Fibroblast of pulmonary artery (primary cell): ENCODE measurements at regions not wholly inside any gene's neighbourhood (a gene's known extent, or its start where the extent isn't known, plus 50 kb on each side); places are given as distances from the start of the nearest gene placed in this dataset.

Experiments
- DNase-seq: peaks from one replicate; pipeline ENCODE4 v3.0.0-alpha.2; 2010; ENCODE audit warnings: low read depth
- H3K4me3 ChIP-seq: replicated peaks from 2 replicates; pipeline ENCODE4 v1.5.1; 2011; ENCODE audit warnings: low read depth, mild to moderate bottlenecking, control low read depth, low read length, moderate library complexity
- CTCF ChIP-seq: IDR thresholded peaks from 2 replicates; pipeline ENCODE4 v1.5.1; 2011; ENCODE audit warnings: mild to moderate bottlenecking, control low read depth, low read length, inconsistent platforms; ENCODE audit errors: missing control alignments

- TF ChIP-seq CTCF = no peak
- no peak for DNase-seq
- no peak overlapping the region for H3K4me3 ChIP-seq
These were observed 294.0 kb upstream of the CDH20 start for GRCh38 chr18:61039251-61039650.

DNA sequence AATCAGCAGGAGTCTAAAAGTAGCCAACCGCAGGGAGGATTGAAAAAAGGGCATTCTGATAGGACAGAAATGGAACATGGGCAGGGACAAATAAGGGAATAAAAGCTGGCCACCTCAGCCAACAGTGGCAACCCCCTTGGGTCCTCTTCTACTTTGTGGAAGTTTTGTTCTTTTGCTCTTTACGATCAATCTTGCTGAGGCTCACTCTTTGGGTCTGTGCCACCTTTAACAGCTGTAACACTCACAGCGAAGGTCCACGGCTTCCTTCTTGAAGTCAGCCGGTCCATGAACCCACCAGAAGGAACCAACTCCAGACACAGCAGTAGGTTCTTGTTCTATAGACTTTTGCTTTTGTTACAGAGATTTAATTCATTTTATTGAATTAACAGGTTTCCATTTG lies 285.4 kb upstream of the CDH20 start:
- DNase-seq = no peak
- H3K4me3 ChIP-seq = no peak overlapping the region
- TF ChIP-seq CTCF = no peak

GRCh38 chr18:61057443-61057842 lies 275.8 kb upstream of the CDH20 start:
- H3K4me3 ChIP-seq = no peak overlapping the region
- TF ChIP-seq CTCF = no peak
- DNase-seq = no peak

GRCh38 chr18:61062258-61062657 lies 271.0 kb upstream of the CDH20 start:
- no peak overlapping the region for H3K4me3 ChIP-seq
- no peak for DNase-seq
- no peak for TF ChIP-seq CTCF

DNA sequence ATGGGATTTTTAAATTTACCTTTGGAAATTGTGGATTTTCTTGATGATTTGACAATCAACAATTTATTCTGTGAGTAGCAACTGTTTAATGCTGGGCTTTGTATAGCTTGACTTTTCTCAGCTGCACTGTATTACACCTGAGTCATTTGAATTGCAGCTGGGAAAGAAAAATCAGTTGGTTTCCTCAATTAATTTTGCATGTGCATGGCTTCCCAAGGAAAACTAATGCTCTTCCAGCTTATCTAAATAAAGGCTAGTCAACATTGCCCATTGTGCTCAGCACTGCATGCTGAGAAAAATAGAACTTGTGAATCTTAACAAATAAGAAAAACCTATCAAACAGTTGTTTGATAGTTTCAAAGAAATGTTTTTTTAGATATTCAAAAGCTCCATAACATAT lies 268.3 kb upstream of the CDH20 start:
- TF ChIP-seq CTCF = no peak
- DNase-seq = no peak
- no peak overlapping the region for H3K4me3 ChIP-seq

GRCh38 chr18:61076986-61077385 lies 256.2 kb upstream of the CDH20 start:
- TF ChIP-seq CTCF = no peak
- no peak for DNase-seq
- H3K4me3 ChIP-seq = no peak overlapping the region

- no peak overlapping the region for H3K4me3 ChIP-seq
- no peak for DNase-seq
- no peak for TF ChIP-seq CTCF
These were observed 253.5 kb upstream of the CDH20 start for GRCh38 chr18:61079714-61080113.
